ENCODE measurements at regions not wholly inside any gene's neighbourhood (a gene's known extent, or its start where the extent isn't known, plus 50 kb on each side); places are given as distances from the start of the nearest gene placed in this dataset.

DNA sequence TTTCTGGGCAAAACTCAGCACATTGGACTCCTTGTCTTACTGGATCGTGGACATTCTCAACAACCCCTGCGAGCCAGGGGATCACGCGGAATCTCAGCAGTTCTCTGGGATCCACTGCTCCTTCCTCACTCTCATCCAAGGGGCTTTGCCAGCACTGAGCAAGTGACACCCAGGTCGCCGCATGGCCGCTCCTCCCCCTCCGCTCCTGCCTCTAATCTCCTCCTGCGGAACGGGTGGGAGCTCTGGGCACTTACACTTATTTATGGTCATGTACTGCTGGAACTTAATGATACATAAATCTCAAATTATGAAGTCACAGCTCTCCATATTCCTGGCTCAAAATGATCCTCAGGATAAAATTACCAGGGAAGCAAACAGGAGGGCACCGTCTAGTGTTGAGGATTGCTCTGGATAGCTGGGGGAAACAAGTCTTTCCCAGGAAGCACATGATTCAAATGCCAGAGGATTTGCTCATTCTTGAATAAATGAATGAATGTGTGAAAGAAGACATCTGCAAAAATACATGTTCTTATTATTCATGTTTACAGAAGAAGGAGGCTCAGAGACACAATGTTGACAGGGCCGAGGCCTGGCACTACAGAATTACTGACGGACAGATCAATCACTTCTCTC lies 1077.3 kb downstream of the TBC1D22A start:
- Histone ChIP-seq H2AFZ (ENCODE audit: low read depth, low read length, poor library complexity, severe bottlenecking) (no peak overlapping the region), H3K4me2 (ENCODE audit: low read length) (no peak overlapping the region), H3K27ac (ENCODE audit: low read depth, low read length) (no peak overlapping the region), H4K20me1 (ENCODE audit: insufficient read depth) (no peaks in the 10 kb centered on the region), H3K4me3 (replicated peaks in 1 of 2; ENCODE audit: low read depth in 1 of 2, low read length in 2 of 2) (no peak overlapping the region), H3K27me3 (ENCODE audit: insufficient read depth, low read length) (no peaks in the 10 kb centered on the region), H3K9me3 (ENCODE audit: control insufficient read depth in 1 of 2, insufficient read depth in 1 of 2, low read depth in 1 of 2, low read length in 2 of 2) (no peaks in the 10 kb centered on the region), H3K4me1 (ENCODE audit: control insufficient read depth in 1 of 2, insufficient read depth in 2 of 2, low read length in 2 of 2) (no peaks in the 10 kb centered on the region), H3K9me2 (ENCODE audit: insufficient read depth) (no peaks in the 10 kb centered on the region), H3K9ac (ENCODE audit: low read length) (no peak overlapping the region), H3K79me2 (ENCODE audit: insufficient read depth, low read length) (no peaks in the 10 kb centered on the region), H3K36me3 (ENCODE audit: control insufficient read depth in 1 of 2, insufficient read depth in 2 of 2, low read length in 2 of 2) (no peaks in the 10 kb centered on the region)
- DNase-seq (ENCODE audit: low read depth, low spot score), result no peak
- intact Hi-C loops (cut with micrococcal nuclease), result loop anchor here (5.0 to 10.0 kb wide), 4 partner anchors 212 to 1045 kb away; no protein-coding TSS in a partner anchor
- ChIA-PET CTCF (no interaction called here), RAD21 (ENCODE audit: low non-redundant PET in 1 of 2, low total read pairs in 2 of 2, uncharacterized antibody in 2 of 2, unreplicated experiment in 2 of 2) (no interaction called here), POLR2A (no interaction called here)
- no peak for TF ChIP-seq FOSL1 (IDR thresholded peaks at IDR 0.05; ENCODE audit: low read depth)
- TF ChIP-seq CEBPB (IDR thresholded peaks at IDR 0.05; ENCODE audit: low read depth), result no peak
- no peak for TF ChIP-seq ATF3 (IDR thresholded peaks at IDR 0.05)
- no peak for TF ChIP-seq EZH2phosphoT487 (IDR thresholded peaks at IDR 0.05; ENCODE audit: borderline replicate concordance)
- TF ChIP-seq YY1 (IDR thresholded peaks at IDR 0.05; ENCODE audit: extremely low read depth, insufficient replicate concordance, low read depth, low read length), result no peak
- TF ChIP-seq TCF7L2 (IDR thresholded peaks at IDR 0.05; ENCODE audit: borderline replicate concordance, extremely low read depth, insufficient read depth, insufficient read length), result no peak
- no peak for ATAC-seq
- BruUV-seq (replicated peaks), result no TSS peak

DNA sequence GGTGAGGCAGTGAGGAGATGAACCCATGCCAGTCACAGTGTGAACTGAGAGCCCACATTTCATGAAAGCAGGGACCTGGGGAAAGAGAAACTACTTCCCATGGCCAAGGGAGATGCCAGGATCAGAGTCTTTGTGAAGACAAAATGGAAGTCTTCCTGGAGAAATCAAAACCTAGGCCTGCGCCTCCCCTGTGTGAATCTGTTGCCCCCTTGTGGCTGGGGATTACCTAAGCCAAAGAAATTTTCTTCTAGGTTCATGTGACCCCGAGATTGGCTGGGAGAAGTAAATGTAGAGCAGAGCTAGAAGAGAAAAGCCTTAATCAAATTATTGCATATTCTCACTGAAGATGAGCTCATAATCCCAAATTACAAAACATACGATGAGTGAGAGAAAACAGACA lies 1075.3 kb downstream of the TBC1D22A start:
- ChIA-PET POLR2A (no interaction called here), CTCF (interaction anchor here (1.0 kb wide), 1 partner anchor 322 kb away, joined by 4 read pairs; no protein-coding TSS in a partner anchor), RAD21 (ENCODE audit: low non-redundant PET in 1 of 2, low total read pairs in 2 of 2, uncharacterized antibody in 2 of 2, unreplicated experiment in 2 of 2) (no interaction called here)
- no peaks in the 10 kb centered on the region for H3K9me2 ChIP-seq (ENCODE audit: insufficient read depth)
- no peaks in the 10 kb centered on the region for H3K9me3 ChIP-seq (ENCODE audit: control insufficient read depth in 1 of 2, insufficient read depth in 1 of 2, low read depth in 1 of 2, low read length in 2 of 2)
- H3K4me1 ChIP-seq (ENCODE audit: control insufficient read depth in 1 of 2, insufficient read depth in 2 of 2, low read length in 2 of 2), result no peaks in the 10 kb centered on the region
- H3K4me3 ChIP-seq (replicated peaks in 1 of 2; ENCODE audit: low read depth in 1 of 2, low read length in 2 of 2), result no peak overlapping the region
- ATAC-seq (peak; percentile 53; the same call in 1 of the 2 replicates), DNase-seq (ENCODE audit: low read depth, low spot score) (peak; percentile 13)
- no peaks in the 10 kb centered on the region for H3K27me3 ChIP-seq (ENCODE audit: insufficient read depth, low read length)
- H3K4me2 ChIP-seq (ENCODE audit: low read length), result no peak overlapping the region
- H2AFZ ChIP-seq (ENCODE audit: low read depth, low read length, poor library complexity, severe bottlenecking), result no peak overlapping the region
- no TSS peak for BruUV-seq (replicated peaks)
- H3K27ac ChIP-seq (ENCODE audit: low read depth, low read length), result no peak overlapping the region
- intact Hi-C loops (cut with micrococcal nuclease), result loop anchor here (5.0 to 10.0 kb wide), 4 partner anchors 210 to 1043 kb away; no protein-coding TSS in a partner anchor
- H4K20me1 ChIP-seq (ENCODE audit: insufficient read depth), result no peaks in the 10 kb centered on the region
- H3K36me3 ChIP-seq (ENCODE audit: control insufficient read depth in 1 of 2, insufficient read depth in 2 of 2, low read length in 2 of 2), result no peaks in the 10 kb centered on the region
- H3K9ac ChIP-seq (ENCODE audit: low read length), result no peak overlapping the region
- TF ChIP-seq, protein P1, sequence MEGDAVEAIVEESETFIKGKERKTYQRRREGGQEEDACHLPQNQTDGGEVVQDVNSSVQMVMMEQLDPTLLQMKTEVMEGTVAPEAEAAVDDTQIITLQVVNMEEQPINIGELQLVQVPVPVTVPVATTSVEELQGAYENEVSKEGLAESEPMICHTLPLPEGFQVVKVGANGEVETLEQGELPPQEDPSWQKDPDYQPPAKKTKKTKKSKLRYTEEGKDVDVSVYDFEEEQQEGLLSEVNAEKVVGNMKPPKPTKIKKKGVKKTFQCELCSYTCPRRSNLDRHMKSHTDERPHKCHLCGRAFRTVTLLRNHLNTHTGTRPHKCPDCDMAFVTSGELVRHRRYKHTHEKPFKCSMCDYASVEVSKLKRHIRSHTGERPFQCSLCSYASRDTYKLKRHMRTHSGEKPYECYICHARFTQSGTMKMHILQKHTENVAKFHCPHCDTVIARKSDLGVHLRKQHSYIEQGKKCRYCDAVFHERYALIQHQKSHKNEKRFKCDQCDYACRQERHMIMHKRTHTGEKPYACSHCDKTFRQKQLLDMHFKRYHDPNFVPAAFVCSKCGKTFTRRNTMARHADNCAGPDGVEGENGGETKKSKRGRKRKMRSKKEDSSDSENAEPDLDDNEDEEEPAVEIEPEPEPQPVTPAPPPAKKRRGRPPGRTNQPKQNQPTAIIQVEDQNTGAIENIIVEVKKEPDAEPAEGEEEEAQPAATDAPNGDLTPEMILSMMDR (IDR thresholded peaks at IDR 0.05 in 2 of 3, conservative IDR thresholded peaks at IDR 0.05 in 1 of 3; ENCODE audit: borderline replicate concordance in 1 of 3, insufficient read depth in 1 of 3, low read depth in 2 of 3, low read length in 2 of 3), result peak; percentile 28 to 63 (median 58); a peak in 5 of 6 replicates
- no peak for TF ChIP-seq CBX3 (IDR thresholded peaks at IDR 0.05; ENCODE audit: low read depth)
- TF ChIP-seq CEBPB (IDR thresholded peaks at IDR 0.05; ENCODE audit: low read depth), result no peak
- peak; percentile 56 for TF ChIP-seq RAD21 (IDR thresholded peaks at IDR 0.05; ENCODE audit: low read depth)
- H3K79me2 ChIP-seq (ENCODE audit: insufficient read depth, low read length), result no peaks in the 10 kb centered on the region
